Brain microvascular endothelial cell (primary cell): ENCODE measurements at regions not wholly inside any gene's neighbourhood (a gene's known extent, or its start where the extent isn't known, plus 50 kb on each side); places are given as distances from the start of the nearest gene placed in this dataset.

Experiments used
- DNase-seq: peaks from one replicate; pipeline ENCODE4 v3.0.0-alpha.2; 2020
- H3K27ac ChIP-seq: fragments of 250-450 bp; sonication (Bioruptor Pico); 2 replicates; pipeline ENCODE4 v1.5.1; 2020; ENCODE audit warnings: mild to moderate bottlenecking, moderate library complexity
- H3K27me3 ChIP-seq: fragments of 250-450 bp; sonication (Bioruptor Pico); replicated peaks from 2 replicates; pipeline ENCODE4 v1.5.1; 2020; ENCODE audit warnings: mild to moderate bottlenecking
- H3K36me3 ChIP-seq: fragments of 250-450 bp; sonication (Bioruptor Pico); replicated peaks from 2 replicates; pipeline ENCODE4 v1.5.1; 2020; ENCODE audit warnings: mild to moderate bottlenecking
- H3K4me3 ChIP-seq: 2 replicates; pipeline ENCODE4 v1.5.1; 2011; ENCODE audit warnings: low read depth, mild to moderate bottlenecking, control low read depth, low read length, moderate library complexity
- in situ Hi-C: cut with HindIII; loops from 2 replicates; pipeline ENCODE4 v1.10.0; 2017; ENCODE audit warnings: low sequenced_read_pairs, low pct_ligation_motif_present
- TF ChIP-seq, protein P1 (sequence below): IDR thresholded peaks from 2 replicates; pipeline ENCODE4 v1.5.1; 2011; ENCODE audit warnings: low read depth, mild to moderate bottlenecking, moderate library complexity, low read length, control low read depth, inconsistent platforms; ENCODE audit errors: missing control alignments

DNA sequence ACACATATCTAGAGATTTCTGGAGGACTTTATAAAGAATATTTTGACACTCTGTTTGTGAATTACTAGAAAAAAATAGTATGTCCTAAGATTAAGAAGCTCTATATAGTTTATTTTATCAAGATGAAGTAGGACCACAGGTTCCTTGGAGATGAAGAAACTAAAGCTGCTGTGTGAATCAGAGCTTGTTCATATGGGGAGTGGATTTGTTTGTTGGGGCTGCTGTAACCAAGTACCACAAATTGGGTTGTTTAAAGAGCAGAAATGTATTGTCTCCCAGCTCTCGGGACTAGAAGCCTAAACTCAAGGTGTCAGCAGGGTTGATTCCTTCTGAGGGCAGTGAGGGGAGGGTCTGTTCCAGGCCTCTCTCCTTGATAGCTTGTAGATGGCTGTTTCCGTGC, 270.6 kb upstream of the UMPS start:
- TF ChIP-seq, protein P1, sequence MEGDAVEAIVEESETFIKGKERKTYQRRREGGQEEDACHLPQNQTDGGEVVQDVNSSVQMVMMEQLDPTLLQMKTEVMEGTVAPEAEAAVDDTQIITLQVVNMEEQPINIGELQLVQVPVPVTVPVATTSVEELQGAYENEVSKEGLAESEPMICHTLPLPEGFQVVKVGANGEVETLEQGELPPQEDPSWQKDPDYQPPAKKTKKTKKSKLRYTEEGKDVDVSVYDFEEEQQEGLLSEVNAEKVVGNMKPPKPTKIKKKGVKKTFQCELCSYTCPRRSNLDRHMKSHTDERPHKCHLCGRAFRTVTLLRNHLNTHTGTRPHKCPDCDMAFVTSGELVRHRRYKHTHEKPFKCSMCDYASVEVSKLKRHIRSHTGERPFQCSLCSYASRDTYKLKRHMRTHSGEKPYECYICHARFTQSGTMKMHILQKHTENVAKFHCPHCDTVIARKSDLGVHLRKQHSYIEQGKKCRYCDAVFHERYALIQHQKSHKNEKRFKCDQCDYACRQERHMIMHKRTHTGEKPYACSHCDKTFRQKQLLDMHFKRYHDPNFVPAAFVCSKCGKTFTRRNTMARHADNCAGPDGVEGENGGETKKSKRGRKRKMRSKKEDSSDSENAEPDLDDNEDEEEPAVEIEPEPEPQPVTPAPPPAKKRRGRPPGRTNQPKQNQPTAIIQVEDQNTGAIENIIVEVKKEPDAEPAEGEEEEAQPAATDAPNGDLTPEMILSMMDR = no peak
- H3K27me3 ChIP-seq = no peaks in the 10 kb centered on the region
- H3K4me3 ChIP-seq = no peak overlapping the region
- in situ Hi-C loops = no loop called here
- H3K27ac ChIP-seq = no peak overlapping the region
- DNase-seq = no peak
- no peaks in the 10 kb centered on the region for H3K36me3 ChIP-seq

DNA sequence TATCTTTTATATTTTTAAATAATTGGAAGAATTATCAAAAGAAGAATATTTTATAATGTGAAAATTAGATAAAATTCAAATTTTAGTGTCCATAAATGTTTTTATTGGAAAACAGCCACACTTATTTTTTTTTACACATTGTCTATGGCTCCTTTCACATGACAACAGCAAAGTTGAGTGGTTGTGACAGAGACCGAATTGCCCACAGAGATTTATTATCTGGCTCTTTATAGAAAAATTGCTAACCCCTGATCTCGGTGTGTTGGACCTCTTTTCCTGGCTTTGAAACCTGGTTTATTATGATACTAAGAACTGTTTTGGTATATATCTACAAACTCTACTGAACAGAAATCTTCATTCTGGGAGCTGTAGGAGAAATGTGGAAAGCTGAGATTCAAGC, 269.1 kb upstream of the UMPS start:
- H3K36me3 ChIP-seq = no peaks in the 10 kb centered on the region
- no peaks in the 10 kb centered on the region for H3K27me3 ChIP-seq
- H3K27ac ChIP-seq = no peak overlapping the region
- no peak for DNase-seq
- in situ Hi-C loops = no loop called here
- no peak overlapping the region for H3K4me3 ChIP-seq
- TF ChIP-seq, protein P1 = no peak

DNA sequence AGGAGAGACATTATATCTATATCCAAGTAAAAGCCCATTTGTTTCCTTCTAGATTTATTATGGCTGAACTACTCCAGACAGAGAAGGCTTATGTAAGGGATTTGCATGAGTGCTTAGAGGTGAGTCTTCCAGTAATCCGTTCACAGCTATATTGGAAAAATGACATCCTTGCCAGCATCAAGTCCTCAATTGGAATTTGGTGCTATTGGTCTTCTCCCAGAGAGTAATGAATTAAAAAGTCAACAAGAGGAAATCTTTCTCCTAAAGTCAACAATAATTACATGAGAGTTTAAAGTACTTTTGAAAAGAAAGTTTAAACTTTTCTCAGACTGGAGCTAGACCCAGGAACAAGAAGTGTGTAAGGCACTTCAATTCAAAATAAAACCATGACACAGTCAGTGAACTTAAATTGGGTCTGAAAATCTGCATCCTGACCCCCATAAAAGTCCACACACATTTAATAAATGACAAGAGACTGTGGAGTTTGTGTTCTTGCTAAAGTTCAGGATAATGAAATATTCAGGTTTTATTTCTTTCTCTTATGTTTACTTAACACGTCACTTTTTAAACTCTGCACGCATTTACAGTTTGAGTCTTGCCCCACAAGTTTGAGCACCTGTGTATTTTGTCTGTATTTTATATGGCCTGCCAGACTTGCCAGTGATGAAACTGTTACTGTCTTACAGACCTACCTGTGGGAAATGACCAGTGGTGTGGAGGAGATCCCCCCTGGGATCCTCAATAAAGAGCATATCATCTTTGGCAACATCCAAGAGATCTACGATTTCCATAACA, 268.2 kb upstream of the UMPS start:
- in situ Hi-C loops = no loop called here
- Histone ChIP-seq H3K27ac (no peak overlapping the region), H3K4me3 (no peak overlapping the region), H3K27me3 (no peaks in the 10 kb centered on the region), H3K36me3 (no peaks in the 10 kb centered on the region)
- TF ChIP-seq, protein P1 = no peak
- DNase-seq = no peak

DNA sequence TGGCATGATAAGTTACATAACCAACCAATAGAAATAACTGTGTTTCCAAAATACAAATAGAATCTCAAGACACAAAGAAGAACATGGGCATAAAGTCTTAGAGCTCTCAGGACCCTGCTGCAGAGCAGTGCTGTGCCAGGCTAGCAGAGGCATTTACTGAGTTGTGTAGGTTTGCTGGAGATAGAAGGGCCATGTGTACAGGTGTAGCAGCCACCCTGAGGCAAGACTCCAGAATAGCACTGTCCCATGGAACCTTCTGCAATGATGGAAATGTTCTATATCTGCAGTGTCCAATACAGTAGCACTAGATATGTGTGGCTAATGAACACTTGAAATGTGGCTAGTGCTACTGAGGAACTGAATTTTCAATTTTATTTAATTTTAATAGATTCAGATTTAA, 267.0 kb upstream of the UMPS start:
- in situ Hi-C loops = no loop called here
- Histone ChIP-seq H3K4me3 (no peak overlapping the region), H3K36me3 (no peaks in the 10 kb centered on the region), H3K27ac (no peak overlapping the region), H3K27me3 (no peaks in the 10 kb centered on the region)
- TF ChIP-seq, protein P1 = no peak
- DNase-seq = no peak

DNA sequence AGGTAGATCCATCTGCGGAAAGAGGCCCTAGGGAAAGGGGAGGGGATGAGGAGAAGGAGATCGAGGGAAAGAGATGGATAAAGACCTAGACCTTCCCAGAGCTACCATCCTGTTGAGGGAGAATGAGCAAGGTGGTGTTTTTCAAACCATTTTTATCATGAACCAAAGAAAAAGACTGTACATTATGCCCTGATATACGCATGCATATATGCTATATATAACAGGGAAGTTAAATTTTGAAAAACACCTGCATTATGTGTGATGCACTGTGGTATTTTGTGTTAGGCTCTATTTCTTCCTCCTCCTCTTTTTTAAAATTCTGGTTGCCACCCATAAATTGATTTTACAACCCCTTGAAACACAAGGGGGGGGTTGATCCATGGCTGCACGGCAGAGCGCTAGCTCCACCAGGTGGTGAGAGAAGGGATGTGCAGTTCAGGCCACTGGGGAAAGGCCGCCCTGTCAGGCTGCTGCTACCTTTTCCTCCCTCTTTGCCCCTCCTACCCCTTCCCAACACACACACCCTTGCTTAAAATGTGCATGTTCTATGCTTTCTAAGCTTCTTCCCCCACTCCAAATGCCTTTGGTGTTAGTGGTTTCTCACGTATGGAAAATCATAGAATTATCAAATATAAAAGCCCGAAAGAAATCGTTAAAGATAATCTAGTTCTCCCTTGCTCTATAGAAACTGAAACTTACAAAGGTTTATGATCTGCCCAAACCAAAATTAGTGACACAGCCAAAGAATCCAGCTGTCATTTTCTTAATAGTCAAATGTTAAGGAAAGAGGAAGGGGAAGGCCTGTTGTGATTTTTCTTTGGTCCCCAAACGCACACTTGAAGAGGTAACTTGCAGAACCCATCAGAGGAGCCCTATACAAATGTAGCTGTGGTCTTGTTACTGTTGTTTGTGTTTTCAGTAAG, 262.0 kb upstream of the UMPS start:
- in situ Hi-C loops = no loop called here
- Histone ChIP-seq H3K27me3 (no peaks in the 10 kb centered on the region), H3K4me3 (no peak overlapping the region), H3K27ac (no peak overlapping the region), H3K36me3 (no peaks in the 10 kb centered on the region)
- TF ChIP-seq, protein P1 = peak; percentile 100
- peak; percentile 34 for DNase-seq
